Type B pancreatic cell (in vitro differentiated cells): ENCODE measurements at regions not wholly inside any gene's neighbourhood (a gene's known extent, or its start where the extent isn't known, plus 50 kb on each side); places are given as distances from the start of the nearest gene placed in this dataset.

Experiments
- DNase-seq: peaks from one replicate; pipeline ENCODE4 v3.0.0; 2021; ENCODE audit warnings: mixed read lengths; ENCODE audit not compliant: unreplicated experiment; ENCODE audit errors: extremely low spot score
- H3K27ac Mint-ChIP-seq: 2 replicates; pipeline ENCODE4 v1.8.0; 2021; ENCODE audit warnings: mild to moderate bottlenecking, mixed read lengths
- H3K27me3 Mint-ChIP-seq: 2 replicates; pipeline ENCODE4 v1.8.0; 2021; ENCODE audit warnings: mixed read lengths
- H3K36me3 Mint-ChIP-seq: 2 replicates; pipeline ENCODE4 v1.8.0; 2021; ENCODE audit warnings: mixed read lengths
- H3K4me1 Mint-ChIP-seq: one replicate; pipeline ENCODE4 v1.8.0; 2021; ENCODE audit warnings: mixed read lengths; ENCODE audit not compliant: unreplicated experiment
- H3K4me3 Mint-ChIP-seq: 2 replicates; pipeline ENCODE4 v1.8.0; 2021; ENCODE audit warnings: mild to moderate bottlenecking, mixed read lengths
- H3K9me3 Mint-ChIP-seq: 2 replicates; pipeline ENCODE4 v1.8.0; 2021; ENCODE audit warnings: mixed read lengths
- TF ChIP-seq, protein P1 (sequence below): fragments of 200-600 bp; sonication (generic); conservative IDR thresholded peaks from 2 replicates; pipeline ENCODE4 v1.5.0; 2021; ENCODE audit warnings: antibody characterized with exemption, mild to moderate bottlenecking

DNA sequence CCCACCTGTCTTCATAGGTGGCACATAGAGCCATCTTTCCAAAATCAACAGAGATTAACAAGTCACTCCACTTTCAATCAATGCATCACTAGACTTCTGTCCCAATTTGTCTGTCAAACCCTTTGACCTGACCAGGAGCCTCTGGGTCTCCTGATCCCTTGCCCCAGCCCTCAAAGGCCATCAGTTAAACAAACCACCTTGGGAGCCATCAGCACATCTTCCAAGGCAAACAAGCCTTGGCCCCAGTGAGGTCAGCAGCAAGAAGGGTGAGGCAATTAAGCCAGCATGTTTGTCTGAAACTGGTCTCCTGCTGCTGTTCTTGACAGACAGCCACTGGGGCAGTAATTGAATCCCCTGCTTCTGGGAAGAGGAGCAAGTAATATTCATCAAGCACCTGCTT is 742.8 kb upstream of the TBX3 start:
- Mint-ChIP-seq H3K27me3 (no peaks in the 10 kb centered on the region), H3K9me3 (peaks cover 8% of the 10 kb centered on the region), H3K4me3 (no peak overlapping the region), H3K27ac (no peak overlapping the region), H3K36me3 (no peaks in the 10 kb centered on the region), H3K4me1 (peaks cover 6% of the 10 kb centered on the region)
- TF ChIP-seq, protein P1, sequence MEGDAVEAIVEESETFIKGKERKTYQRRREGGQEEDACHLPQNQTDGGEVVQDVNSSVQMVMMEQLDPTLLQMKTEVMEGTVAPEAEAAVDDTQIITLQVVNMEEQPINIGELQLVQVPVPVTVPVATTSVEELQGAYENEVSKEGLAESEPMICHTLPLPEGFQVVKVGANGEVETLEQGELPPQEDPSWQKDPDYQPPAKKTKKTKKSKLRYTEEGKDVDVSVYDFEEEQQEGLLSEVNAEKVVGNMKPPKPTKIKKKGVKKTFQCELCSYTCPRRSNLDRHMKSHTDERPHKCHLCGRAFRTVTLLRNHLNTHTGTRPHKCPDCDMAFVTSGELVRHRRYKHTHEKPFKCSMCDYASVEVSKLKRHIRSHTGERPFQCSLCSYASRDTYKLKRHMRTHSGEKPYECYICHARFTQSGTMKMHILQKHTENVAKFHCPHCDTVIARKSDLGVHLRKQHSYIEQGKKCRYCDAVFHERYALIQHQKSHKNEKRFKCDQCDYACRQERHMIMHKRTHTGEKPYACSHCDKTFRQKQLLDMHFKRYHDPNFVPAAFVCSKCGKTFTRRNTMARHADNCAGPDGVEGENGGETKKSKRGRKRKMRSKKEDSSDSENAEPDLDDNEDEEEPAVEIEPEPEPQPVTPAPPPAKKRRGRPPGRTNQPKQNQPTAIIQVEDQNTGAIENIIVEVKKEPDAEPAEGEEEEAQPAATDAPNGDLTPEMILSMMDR: no peak
- no peak for DNase-seq

DNA sequence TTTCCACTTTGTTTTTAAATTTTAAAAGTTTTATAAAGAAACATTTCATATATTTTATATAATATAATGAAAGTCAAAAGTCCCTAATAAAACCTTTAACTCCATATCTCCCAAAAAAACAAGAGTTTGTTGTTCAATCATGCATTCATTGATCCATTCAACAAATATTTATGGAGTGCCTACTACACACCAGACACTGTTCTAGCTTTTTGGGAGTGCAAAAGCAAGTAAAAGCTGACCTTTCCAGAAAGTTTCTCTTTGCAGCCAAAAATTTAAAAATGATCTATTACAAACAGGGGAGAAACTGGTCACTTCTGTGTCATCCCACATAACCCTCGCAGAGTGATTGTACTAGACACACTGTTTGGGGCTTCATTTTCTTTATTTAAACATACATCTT is 740.0 kb upstream of the TBX3 start:
- Mint-ChIP-seq H3K36me3 (no peaks in the 10 kb centered on the region), H3K4me1 (peaks cover 6% of the 10 kb centered on the region), H3K27ac (no peak overlapping the region), H3K4me3 (no peak overlapping the region), H3K27me3 (no peaks in the 10 kb centered on the region), H3K9me3 (peaks cover 1% of the 10 kb centered on the region)
- TF ChIP-seq, protein P1: no peak
- no peak for DNase-seq

DNA sequence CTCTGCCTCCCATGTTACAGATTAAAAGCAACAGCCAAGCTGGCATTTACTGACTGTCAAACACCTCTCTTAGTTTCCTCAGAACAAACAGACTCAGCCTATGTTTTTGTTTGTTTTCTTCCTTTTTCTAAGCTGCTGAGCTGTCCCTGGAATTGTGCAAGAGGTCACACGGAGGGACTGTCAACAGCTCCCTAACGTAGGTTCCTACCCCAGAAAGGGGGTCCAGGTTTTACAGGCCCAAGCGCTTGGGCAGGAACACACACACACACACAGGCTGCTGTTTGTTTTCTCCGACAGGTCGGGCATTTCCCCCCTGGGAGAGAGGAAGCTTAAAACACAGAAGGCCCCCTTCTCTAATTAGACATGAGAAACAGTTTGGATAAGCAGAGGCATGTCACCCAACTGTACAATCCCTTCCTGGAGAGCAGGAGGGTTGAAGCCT is 739.6 kb upstream of the TBX3 start:
- Mint-ChIP-seq H3K36me3 (no peaks in the 10 kb centered on the region), H3K4me1 (peaks cover 6% of the 10 kb centered on the region), H3K27me3 (no peaks in the 10 kb centered on the region), H3K4me3 (no peak overlapping the region), H3K27ac (peak overlapping the region; percentile 32), H3K9me3 (no peaks in the 10 kb centered on the region)
- no peak for DNase-seq
- TF ChIP-seq, protein P1: no peak

DNA sequence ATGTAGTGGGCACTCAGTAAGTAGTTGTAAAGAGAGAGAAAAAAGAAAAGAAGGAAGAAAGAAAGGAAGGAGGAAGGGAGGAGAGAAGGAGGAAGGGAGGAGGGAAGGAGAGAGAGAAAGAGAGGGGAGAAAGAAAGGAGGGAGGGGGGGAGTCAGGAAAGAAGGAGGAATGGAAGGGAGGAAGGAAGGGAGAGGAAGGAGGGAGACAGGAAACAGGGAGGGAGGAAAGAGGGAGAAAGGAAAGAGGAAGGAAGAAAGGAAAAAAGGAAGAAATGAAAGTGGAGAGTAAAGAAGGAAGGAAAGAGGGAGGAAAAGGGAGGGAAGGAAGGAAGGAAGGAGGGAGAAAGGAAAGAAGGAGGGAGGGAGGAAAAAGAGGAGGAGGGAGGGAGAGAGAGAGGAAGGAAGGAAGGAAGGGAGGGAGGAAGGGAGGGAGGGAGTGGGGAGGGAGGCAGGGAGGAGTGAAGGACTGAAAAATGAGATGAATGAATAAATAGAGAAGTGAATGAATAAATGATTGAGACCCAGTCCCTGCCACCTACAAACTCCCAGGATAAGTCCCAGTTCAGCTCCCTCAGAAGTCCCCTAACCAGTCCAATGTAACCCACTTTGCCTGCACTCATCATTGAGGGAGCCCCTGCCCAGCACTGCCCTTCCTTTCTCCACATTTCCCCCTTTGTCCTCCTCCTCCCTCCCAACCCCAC is 739.0 kb upstream of the TBX3 start:
- TF ChIP-seq, protein P1: no peak
- no peak for DNase-seq
- Mint-ChIP-seq H3K36me3 (no peaks in the 10 kb centered on the region), H3K27ac (no peak overlapping the region), H3K9me3 (no peaks in the 10 kb centered on the region), H3K4me1 (peaks cover 6% of the 10 kb centered on the region), H3K27me3 (no peaks in the 10 kb centered on the region), H3K4me3 (no peak overlapping the region)

DNA sequence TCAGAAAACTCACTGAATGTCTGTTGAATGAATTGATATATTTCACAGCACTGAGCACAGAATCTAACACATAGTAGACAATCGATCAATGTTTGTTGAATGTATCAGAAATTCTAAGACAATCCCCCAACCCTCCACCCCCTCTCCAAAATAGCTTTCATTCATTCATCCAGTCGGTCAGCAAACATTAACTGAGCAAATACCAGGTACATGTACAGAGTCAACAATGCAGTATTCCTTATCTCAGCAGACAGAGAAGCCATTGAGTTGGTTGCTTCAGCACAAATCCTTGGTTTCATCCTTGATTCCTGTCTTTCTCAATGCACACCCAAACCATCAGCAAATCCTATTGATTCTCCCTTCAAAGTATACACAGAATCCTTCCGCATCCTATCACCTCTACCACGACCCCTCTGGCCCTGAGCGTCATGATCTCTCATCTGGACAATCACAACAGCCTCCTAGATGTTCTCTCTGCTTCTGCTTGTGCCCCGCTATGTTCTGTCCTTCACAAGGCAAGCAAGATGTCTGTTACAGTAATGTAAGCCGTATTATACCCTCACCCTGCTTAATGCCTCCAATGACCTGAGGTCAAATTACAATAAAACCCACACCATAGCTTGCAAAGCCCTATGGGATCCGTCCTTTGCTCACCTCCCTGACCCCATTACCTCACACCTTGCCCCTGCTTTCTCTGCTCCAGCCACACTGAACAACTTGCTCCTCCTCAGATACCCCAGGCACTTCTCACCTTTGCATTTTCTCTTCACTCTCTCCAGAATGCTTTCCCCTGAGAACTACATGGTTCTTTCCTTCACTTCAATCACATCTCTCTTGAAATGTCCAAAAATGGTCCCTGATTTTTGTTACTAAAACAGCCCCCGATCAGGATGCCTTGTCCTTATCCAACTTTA is 738.1 kb upstream of the TBX3 start:
- Mint-ChIP-seq H3K9me3 (no peaks in the 10 kb centered on the region), H3K27ac (no peak overlapping the region), H3K36me3 (no peaks in the 10 kb centered on the region), H3K4me3 (no peak overlapping the region), H3K4me1 (peaks cover 6% of the 10 kb centered on the region), H3K27me3 (no peaks in the 10 kb centered on the region)
- no peak for DNase-seq
- TF ChIP-seq, protein P1: no peak
